GM18861 (cell line): ENCODE measurements at regions not wholly inside any gene's neighbourhood (a gene's known extent, or its start where the extent isn't known, plus 50 kb on each side); places are given as distances from the start of the nearest gene placed in this dataset.

Experiments
- ATAC-seq: cut with Tn5 transposase; IDR thresholded peaks from one replicate; pipeline ENCODE4 v1.9.1; 2021; ENCODE audit not compliant: unreplicated experiment

DNA sequence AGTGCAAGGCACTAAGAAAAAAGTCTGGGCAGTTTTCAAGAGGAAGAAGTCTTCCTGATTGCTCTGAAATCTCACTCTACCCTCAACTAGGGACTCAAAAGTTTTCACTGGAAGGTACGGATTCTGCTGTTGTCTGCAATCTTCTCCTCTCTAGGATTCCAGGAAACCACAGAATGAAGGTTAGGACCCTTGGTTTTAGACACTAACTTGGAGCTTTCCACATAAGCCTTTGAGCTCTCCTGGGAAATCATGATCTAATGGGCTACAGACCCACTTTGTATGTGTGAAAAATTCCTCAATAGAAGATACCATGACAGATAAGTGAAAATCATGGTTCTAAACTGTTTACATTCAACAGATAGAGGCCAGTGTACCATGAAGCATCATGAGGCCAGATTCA lies 265.1 kb downstream of the PSAT1 start:
- no peak for ATAC-seq

DNA sequence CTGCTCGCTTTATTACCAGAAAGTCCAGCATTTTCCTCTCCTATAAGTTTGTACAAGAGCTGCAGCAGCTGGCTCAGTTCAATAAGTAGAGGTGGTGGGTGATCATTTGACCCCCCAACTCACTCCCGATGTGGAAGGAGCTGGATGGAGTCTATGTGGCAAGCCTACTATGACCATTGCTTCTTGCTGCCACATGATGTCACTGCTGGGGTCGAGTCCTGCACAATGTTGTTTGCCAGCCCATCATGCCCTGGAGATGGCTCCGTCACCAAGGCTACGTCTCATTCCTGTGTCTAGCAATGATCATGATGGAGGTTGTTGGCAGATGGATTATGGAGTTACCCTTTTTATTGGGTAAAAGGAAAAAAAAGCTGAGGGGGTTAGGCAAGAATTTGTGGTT lies 266.3 kb downstream of the PSAT1 start:
- no peak for ATAC-seq

DNA sequence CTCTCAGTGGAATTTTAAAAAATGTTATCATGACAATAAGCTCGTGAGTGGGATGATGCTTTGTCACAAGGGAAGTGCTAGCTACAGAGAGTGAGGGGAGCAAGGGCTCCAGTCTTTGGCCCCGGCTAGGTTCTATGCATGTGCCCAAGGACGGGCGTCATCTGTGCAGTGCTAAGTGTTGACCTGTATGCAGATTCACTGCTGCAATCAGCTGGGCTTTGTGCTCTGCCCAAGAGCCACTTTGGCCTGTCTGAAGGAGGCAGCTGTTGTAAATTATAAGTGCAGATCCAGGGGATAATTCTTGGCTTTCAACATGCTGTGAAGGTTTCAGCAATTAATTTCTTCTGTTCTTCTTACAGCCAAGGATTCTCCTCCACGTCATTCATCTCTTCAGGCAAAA lies 268.6 kb downstream of the PSAT1 start:
- ATAC-seq: no peak

DNA sequence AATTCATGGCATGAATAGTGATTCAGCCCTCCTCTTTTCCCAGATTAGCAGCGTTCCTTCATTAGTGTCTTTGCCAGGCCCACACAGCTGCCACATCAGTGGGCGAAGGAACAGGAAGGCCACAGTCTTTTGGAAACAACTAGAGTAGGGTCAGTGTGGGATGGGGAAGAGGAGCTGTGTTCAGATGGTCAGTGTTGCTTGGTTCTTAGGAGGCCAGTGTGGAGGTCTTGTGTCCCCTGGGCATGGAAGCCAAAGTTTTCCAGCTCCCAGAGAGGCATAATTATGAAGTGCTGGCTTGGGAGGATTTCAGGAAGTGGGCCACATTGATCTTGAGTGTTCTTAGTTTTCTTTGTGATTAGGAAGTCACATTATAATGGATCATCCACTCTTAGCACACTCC lies 269.6 kb downstream of the PSAT1 start:
- ATAC-seq: no peak

DNA sequence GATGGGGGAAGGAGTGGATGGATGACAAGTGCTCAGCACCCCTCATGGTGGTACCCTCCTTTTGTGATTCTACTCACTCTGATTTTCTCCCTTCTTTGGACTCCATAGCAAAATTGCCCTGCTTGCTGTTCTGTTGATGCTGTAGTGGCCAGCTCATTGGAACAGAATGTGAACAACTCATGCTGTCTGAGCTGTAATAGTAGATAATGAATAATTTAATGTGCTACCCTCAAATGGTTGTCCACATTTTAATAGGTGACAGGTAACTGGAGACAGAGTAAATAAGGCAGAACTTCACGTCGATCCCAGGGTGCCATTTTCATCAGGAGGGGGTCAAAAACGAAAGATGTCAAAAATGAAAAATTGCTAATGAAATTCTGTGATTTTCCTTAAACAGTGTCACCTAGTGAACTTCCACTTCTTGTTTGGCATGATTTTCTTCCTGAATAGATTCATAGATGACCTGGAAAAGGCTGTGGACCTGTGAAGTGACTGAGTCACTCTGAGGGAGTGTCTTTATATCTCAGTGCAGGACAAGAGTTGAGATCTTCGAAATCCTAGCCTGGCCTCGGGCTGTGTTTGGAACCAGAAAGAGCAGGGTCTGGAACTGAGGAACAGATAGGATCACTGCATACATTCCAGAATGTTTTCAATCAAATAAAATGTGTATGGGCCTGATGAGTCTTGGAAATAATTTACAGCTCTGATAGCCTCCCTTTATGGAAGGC lies 270.2 kb downstream of the PSAT1 start:
- no peak for ATAC-seq

DNA sequence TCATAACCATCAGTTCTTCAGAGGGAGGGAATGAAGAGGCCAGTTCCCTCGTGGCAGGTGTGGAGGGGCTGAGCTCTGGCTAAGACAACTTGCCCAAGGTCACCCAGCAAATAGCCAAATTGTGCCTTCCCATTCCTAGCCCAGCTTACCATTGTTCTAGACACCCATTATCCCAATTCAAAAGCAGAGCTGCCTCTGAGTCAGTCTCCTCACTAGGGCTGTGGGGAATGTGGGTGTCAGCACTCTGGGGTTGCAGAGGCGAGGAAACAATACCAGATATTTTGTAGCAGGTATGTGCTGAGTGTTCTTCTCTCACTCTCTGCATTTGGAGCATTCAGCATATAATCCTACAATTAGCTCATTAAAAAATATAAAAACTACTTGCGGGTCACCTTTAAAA lies 270.8 kb downstream of the PSAT1 start:
- no peak for ATAC-seq

DNA sequence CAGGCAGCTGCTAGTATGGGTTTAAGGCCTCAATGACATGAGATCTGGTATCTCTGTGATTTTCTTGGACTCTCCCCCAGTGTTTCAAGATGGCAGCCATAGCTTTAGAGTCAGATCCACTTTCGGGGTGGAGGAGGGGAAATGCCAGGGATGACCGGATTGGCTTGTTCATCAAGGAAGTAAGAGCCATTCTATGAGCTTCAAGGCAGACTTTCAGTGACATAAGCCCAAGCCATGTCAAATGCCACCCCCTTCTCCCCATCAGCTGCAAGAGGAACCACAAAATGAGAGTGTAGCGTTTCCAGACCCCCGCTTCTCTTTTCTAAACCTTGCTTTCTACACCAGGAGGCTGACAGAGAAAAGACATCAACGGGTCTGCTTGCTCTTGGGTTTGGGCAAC lies 271.8 kb downstream of the PSAT1 start:
- no peak for ATAC-seq

DNA sequence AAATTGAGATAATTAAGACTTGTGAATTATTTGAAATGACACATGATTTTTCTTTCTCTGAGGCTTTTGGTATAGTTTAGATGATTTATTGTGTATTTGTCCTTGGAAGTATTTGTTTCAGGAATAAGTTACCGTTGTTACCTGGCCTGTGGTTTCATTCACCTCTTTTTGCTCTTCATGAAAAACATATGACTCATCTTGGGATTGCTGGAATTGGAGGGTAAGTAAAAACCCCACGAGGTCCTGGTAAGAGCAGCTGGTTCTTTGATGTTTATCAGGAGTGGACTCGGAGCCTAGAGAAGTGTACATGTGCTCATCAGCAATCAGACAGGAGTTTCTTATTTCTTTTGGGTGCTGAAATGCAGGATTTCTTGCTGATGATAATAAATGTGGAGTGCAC lies 275.3 kb downstream of the PSAT1 start:
- no peak for ATAC-seq

DNA sequence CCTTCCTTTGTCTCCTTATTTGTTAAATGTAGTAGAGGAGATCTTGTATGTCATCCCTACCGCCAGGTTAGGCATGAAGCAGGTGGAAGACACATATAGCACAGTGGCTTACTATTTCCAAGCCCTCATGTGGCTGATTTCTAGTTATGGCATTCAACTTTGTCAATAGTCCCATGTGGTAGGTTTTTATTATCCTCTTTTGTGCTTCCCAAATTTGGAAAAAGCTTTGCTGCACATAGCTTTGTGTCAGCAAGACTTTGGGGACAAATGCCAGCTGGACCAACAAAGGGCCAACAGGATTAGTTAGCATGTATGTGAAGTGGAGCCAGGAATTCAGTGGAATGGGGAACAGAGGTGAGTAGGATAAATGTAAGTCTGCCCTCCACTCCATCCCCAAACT lies 276.3 kb downstream of the PSAT1 start:
- ATAC-seq: no peak

DNA sequence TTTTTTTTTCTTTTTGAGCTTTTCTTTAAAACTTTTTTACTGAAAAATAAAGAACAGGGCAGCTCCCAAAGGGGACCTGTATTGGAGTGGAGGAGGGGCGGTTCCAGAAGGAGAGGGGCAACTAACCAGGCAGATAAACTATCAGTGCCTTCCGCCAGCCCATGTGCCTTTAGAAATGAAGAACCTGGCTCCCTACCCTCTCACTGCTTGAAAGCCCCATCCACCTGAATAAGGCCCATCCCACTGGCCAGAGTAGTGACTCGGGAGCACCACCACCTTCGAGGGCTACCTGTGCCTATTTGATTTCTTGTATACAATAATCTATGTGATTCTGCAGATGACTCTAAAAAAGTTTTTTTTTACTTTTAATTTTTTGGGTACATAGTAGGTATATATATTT lies 276.7 kb downstream of the PSAT1 start:
- ATAC-seq: no peak

DNA sequence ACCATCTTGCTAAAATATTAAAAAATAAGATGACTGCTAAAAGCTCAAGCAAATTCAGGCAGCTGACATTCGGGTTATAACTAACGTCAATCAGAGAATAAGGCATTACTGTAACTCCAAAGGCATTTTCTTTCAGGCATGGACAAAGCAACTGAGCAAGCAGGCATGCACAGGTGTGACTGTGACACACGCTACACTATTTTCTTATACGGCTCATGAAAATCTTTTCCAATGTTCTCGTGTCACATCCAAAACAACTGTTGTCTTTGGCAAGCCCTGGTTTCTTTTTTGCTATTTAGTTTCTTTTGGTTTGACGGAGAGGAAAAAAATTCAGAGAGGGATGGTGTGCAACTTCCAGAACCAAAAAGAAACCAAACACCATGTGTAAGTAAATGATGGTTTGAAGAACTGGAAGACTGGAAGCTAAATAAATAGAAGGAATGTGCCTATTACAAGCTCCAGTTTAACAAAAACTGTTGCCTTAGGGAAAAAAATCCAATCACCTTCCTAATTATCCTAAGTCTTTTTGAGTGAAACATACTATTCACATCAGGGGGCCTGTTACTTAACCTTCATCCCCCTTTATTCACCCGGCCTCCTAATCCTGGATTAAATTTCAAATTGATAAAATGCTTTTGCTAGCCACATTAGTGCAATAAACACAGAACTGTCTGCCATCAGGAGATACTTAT lies 277.6 kb downstream of the PSAT1 start:
- ATAC-seq: no peak

DNA sequence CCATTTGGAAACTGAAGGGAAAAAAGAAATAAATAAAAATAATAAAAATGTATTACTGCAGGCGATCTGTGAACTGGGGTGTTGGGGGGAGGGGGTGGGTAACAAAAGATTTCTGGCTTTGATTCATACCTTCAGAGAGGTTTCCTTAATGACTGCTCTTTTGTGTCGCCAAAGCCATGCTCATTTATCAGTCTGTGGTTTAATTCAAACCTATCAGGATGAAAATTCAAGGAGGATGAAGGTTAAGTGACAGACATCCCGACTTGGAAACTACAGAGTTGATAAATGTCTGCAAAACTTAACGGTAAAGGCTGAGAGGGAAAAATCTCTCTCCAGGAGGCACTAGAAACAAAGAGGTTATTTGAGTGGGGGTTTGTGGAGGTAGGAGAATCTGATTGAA lies 278.2 kb downstream of the PSAT1 start:
- ATAC-seq: no peak

DNA sequence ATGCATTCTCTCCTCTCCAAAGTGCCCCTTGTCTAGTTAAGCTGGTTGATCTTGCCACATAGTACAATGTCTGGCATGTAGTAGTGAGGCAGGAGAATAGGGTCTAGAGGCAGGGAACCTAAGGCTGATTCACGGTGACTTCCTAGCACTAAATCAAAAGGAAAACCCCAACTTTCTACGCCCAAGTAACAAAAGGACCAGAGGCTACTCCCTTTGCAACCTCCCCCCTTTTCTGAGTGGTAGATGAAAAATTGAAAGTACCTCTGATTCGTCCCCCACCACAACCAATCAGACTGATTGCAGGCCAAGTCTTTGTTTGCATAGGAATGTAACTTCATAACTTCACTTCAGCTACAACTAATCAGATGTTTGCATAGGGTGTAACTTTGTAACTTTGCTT lies 278.8 kb downstream of the PSAT1 start:
- no peak for ATAC-seq

DNA sequence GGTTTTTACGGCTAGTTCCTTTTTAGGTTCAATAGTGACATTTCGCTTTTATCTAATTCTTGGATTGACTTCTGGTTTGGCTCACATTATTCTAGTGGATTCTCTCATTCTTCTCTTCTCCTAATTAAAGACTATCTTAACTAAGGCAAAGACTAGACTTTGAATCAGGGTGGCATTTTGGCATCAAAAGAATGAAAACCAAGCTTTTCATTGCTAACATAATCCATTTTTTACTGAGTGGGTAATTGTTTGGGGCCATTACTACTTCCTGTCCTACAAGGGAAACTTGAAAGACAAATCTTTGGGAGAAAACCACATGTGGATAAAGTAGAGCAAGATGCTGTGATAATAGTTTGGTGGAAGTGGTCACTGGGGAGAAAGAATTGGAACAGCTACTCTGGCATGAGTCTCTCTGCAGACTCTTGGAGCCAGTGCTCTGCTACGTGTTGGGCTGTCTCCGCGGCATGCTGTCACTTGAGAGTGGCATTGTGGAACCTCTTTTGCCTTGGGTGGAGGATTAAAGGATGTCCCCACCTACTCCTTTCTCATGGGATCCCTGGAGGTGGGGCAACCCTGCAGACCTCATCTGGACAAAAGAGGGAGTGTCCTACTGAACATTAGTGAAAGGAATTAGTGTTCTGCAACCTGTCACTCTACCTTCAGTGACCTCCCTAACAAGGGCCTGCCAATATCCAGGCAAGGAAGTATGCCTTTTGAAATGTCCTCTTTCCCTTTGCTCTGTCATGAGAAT lies 280.4 kb downstream of the PSAT1 start:
- no peak for ATAC-seq

DNA sequence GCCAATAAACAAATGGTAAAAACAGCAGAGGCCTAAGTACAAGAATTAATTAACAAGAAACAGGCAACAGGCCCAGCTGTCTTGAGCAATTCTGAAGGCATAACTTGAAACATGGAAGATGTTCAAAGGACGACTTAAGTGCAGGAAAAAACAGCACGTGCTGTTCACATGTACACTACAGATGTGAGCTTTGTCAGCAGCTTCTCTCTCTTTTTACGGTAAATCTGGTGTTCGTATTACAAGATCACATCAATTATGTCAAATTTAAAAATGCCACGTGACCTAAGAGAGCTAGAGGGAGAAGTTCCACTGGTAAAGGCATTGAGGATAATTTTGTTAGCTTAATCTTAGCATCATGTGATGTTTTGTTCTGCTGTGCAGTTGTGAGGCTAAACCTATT lies 281.1 kb downstream of the PSAT1 start:
- no peak for ATAC-seq

DNA sequence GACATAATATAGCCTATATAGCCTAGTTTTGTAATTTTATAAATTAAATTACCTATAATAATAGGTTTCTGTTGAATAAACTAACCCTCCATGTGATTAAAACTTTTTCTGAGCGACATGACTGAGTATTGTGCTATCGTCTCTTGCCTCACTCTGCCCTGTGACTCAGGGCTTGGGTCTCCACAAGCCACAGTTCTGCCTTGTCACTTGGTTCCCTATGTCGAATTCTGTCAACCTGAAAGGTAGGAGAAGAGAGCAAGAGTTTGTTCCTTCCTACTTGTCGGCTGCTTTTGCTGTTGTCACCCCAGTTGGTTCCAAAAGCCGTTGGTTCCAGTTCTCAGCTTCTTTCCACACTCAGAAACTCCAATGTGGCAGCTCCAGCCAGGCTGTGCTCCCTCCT lies 285.9 kb downstream of the PSAT1 start:
- no peak for ATAC-seq

DNA sequence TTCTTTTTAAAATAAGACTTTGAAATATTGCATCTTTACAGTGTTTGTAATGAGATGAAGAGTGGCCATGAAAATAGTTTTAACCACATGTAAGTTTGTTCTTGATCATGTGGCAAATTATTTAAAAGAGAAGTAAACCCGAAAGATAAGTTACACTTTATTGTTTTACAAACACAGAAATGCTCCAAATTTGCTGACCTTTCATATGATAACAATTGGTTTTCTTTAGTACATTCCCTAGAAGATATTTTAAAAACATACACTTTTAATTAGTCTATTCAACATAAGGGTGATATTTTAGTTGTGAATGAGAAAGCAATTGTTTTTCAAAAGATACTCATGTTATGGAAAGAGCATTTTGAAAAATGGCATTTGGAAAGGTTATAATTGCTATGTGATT lies 287.7 kb downstream of the PSAT1 start:
- no peak for ATAC-seq

DNA sequence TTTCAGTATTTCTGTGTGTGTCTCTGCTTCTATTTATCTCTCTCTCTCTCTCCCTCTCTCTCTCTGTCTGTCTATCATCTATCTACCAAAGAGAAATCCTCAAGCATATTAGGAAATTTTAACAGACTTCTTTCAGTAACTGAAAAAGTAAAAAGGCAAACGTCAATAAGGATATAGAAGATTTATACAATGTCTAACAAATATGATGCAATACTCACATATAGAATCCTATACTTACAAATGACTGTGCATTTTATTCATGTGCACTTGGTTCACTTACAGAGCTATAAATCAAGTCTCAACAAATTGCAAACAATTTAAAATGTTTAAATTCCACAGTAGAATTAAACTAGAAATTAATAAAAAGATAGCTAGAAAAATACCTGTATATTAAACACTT lies 289.0 kb downstream of the PSAT1 start:
- no peak for ATAC-seq

DNA sequence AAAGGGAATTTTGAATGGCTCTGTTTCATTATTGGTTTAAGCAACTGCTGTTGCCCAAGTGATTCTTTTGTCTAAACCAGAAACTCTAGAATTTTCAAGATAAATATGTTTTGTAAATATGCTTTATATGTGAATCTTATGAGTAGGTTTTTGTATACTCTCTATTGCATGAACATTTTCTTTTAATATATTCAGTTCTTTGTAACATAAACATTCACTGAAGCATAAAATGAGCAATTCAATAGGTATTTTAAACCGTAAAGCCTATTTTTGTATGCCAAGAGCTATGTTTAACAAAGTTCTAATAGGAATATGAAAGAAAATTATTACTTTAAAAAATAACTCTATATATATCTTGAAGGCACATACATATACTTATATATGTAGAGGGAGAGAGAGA lies 293.1 kb downstream of the PSAT1 start:
- ATAC-seq: no peak

DNA sequence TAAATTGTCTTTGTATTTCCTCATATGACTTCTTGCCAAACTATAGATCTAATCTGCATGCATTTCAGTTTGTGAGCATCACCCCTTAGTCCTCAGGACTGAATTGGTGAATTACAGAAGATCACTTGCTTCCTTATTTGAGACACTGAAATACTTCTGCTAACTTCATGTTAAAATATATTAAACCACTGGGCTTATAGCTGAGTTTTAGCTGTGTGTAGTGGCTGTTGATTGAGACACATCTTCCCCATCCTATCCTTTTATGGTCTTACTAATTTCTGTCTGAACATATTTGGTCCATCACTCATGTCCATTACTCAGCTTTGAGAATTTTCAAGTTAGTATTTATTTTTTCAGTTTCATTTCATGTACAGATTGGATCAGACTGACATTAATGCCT lies 295.9 kb downstream of the PSAT1 start:
- no peak for ATAC-seq

DNA sequence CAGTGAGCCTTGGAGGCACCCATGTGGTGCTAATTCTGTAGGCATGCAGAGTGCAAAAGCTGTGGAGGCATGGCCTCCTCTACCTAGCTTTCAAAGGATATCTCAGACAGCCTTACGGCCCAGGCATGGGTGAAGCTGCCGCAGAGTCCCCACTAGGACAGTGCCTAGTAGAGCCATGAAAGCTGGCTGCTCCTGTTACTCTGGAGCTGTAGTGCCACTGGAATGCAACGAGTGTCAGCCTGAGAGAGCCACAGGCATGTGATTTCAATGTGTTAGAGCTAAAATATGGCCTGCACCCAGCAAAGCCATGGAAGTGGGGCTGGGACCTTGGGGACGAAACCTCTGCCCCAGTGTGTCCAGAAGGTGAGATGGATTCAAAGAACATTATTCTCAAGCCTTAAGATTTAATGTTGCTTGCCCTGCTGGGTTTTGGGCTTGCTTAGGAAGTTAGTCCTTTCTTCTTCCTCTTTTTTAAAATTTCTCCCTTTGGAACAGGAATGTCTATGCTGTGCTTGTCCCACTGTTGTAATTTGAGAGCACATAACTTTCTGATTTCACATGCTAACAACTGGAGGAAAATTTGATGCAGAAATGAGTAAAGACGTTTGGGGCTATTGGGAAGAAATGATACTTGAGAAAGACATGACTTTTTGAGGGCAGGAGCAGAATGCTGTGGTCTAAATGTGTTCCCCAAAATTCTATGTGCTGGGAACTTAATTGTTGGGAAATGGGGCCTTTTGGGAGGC lies 298.4 kb downstream of the PSAT1 start:
- ATAC-seq: no peak

DNA sequence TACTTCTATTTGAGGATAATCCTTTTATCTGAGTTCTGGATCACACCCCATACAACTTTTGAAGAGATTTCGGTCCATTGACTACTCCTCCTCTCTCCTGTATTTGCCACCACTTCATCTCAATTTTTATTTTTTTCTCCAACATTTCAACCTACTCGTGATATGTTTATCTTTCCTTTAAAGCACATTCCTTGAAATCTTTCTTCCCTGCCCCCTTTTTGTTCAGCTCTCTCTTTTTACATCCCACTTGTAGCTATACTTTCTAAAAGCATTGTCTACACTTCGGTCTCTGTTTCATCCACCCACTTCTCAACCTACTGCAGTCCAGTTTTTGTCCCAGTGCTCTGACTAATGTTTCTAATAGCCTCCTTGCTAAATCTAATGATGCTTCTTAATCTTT lies 299.4 kb downstream of the PSAT1 start:
- ATAC-seq: no peak
